ENCODE measurements at regions not wholly inside any gene's neighbourhood (a gene's known extent, or its start where the extent isn't known, plus 50 kb on each side); places are given as distances from the start of the nearest gene placed in this dataset.

- TF ChIP-seq, protein P1, sequence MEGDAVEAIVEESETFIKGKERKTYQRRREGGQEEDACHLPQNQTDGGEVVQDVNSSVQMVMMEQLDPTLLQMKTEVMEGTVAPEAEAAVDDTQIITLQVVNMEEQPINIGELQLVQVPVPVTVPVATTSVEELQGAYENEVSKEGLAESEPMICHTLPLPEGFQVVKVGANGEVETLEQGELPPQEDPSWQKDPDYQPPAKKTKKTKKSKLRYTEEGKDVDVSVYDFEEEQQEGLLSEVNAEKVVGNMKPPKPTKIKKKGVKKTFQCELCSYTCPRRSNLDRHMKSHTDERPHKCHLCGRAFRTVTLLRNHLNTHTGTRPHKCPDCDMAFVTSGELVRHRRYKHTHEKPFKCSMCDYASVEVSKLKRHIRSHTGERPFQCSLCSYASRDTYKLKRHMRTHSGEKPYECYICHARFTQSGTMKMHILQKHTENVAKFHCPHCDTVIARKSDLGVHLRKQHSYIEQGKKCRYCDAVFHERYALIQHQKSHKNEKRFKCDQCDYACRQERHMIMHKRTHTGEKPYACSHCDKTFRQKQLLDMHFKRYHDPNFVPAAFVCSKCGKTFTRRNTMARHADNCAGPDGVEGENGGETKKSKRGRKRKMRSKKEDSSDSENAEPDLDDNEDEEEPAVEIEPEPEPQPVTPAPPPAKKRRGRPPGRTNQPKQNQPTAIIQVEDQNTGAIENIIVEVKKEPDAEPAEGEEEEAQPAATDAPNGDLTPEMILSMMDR (IDR thresholded peaks at IDR 0.05): no peak
- no peak for TF ChIP-seq POLR2A (IDR thresholded peaks at IDR 0.05)
- intact Hi-C loops (cut with DNase I): no loop called here
- Histone ChIP-seq H3K4me3 (no peak overlapping the region), H3K4me1 (peaks cover 0 to 41% (median 16%) of the 10 kb centered on the region in 4 donors), H3K9me3 (no peaks in the 10 kb centered on the region), H3K36me3 (no peaks in the 10 kb centered on the region), H3K27ac (no peak overlapping the region), H3K27me3 (no peaks in the 10 kb centered on the region)
- ATAC-seq (no peak), DNase-seq (no peak)
- WGBS (ENCODE audit: insufficient coverage, low coverage, low lambda C conversion rate, missing lambda C conversion rate): 63% methylated on average over 2 of the region's 2 CpGs
Measured at GRCh38 chr2:234678711-234679110, 181.8 kb upstream of the ARL4C start.

GRCh38 chr2:234677758-234678538 is 181.1 kb upstream of the ARL4C start:
- ATAC-seq: peak in 1 of 4 donors; percentile 17
- TF ChIP-seq, protein P1 (IDR thresholded peaks at IDR 0.05): no peak
- 100% methylated on average over 3 of the region's 6 CpGs for WGBS (ENCODE audit: insufficient coverage, low coverage, low lambda C conversion rate, missing lambda C conversion rate)
- H3K9me3 ChIP-seq: no peaks in the 10 kb centered on the region
- no peak for DNase-seq
- intact Hi-C loops (cut with DNase I): no loop called here
- no peak overlapping the region for H3K4me3 ChIP-seq
- no peak overlapping the region for H3K27ac ChIP-seq
- H3K4me1 ChIP-seq: peaks cover 0 to 48% (median 16%) of the 10 kb centered on the region in 4 donors
- H3K36me3 ChIP-seq: no peaks in the 10 kb centered on the region
- H3K27me3 ChIP-seq: no peaks in the 10 kb centered on the region

GRCh38 chr2:234676783-234677450 is 180.0 kb upstream of the ARL4C start:
- Histone ChIP-seq H3K4me1 (peaks cover 0 to 58% (median 16%) of the 10 kb centered on the region in 4 donors), H3K36me3 (no peaks in the 10 kb centered on the region), H3K4me3 (no peak overlapping the region), H3K27ac (peak overlapping the region in 2 of 3 donors; percentile 22 to 73), H3K9me3 (no peaks in the 10 kb centered on the region), H3K27me3 (no peaks in the 10 kb centered on the region)
- no peak for DNase-seq
- no peak for TF ChIP-seq POLR2A (IDR thresholded peaks at IDR 0.05)
- TF ChIP-seq, protein P1 (IDR thresholded peaks at IDR 0.05): no peak
- no peak for ATAC-seq
- WGBS (ENCODE audit: insufficient coverage, low coverage, low lambda C conversion rate, missing lambda C conversion rate): 87% methylated on average over 7 of the region's 8 CpGs
- intact Hi-C loops (cut with DNase I): no loop called here

- no peaks in the 10 kb centered on the region for H3K27me3 ChIP-seq
- H3K9me3 ChIP-seq: no peaks in the 10 kb centered on the region
- peaks cover 0 to 58% (median 16%) of the 10 kb centered on the region in 4 donors for H3K4me1 ChIP-seq
- TF ChIP-seq, protein P1 (IDR thresholded peaks at IDR 0.05): no peak
- TF ChIP-seq POLR2A (IDR thresholded peaks at IDR 0.05): no peak
- no peak overlapping the region for H3K4me3 ChIP-seq
- peak overlapping the region in 2 of 3 donors; percentile 22 to 73 for H3K27ac ChIP-seq
- ATAC-seq (peak; percentile 58 to 73 (median 64)), DNase-seq (no peak)
- intact Hi-C loops (cut with DNase I): no loop called here
- whole genome bisulfite sequencing (ENCODE audit: insufficient coverage, low coverage, low lambda C conversion rate, missing lambda C conversion rate): 55% methylated on average over 4 of the region's 4 CpGs
- no peaks in the 10 kb centered on the region for H3K36me3 ChIP-seq
Measured at GRCh38 chr2:234676109-234676782, 179.4 kb upstream of the ARL4C start.
